GM06990 (cell line): ENCODE measurements at regions not wholly inside any gene's neighbourhood (a gene's known extent, or its start where the extent isn't known, plus 50 kb on each side); places are given as distances from the start of the nearest gene placed in this dataset.

Experiments used
- DNase-seq: peaks from one replicate; pipeline ENCODE4 v3.0.0-alpha.2; 2011; ENCODE audit not compliant: insufficient read length; ENCODE audit errors: extremely low read depth
- H3K27me3 ChIP-seq: replicated peaks from 2 replicates; pipeline ENCODE4 v1.6.0; 2011; ENCODE audit warnings: low read length; ENCODE audit not compliant: control insufficient read depth, insufficient read depth
- H3K36me3 ChIP-seq: 2 replicates; pipeline ENCODE4 v1.5.1; 2011; ENCODE audit warnings: low read length; ENCODE audit not compliant: control insufficient read depth, insufficient read depth
- H3K4me3 ChIP-seq: replicated peaks from 2 replicates; pipeline ENCODE4 v1.5.1; 2011; ENCODE audit warnings: low read depth, mild to moderate bottlenecking, control low read depth, low read length
- CTCF ChIP-seq: IDR thresholded peaks from 2 replicates; pipeline ENCODE4 v1.5.1; 2011; ENCODE audit warnings: low read length, control low read depth, mild to moderate bottlenecking, inconsistent platforms; ENCODE audit not compliant: insufficient read depth, poor library complexity, severe bottlenecking

GRCh38 chr16:77541165-77541564 lies 106.3 kb upstream of the ADAMTS18 start:
- Histone ChIP-seq H3K4me3 (no peak overlapping the region), H3K36me3 (no peaks in the 10 kb centered on the region), H3K27me3 (no peaks in the 10 kb centered on the region)
- DNase-seq: no peak
- no peak for TF ChIP-seq CTCF

GRCh38 chr16:77548151-77548550 lies 113.3 kb upstream of the ADAMTS18 start:
- no peak overlapping the region for H3K4me3 ChIP-seq
- TF ChIP-seq CTCF: no peak
- DNase-seq: no peak
- no peaks in the 10 kb centered on the region for H3K27me3 ChIP-seq
- no peaks in the 10 kb centered on the region for H3K36me3 ChIP-seq

GRCh38 chr16:77548766-77549165 lies 113.9 kb upstream of the ADAMTS18 start:
- Histone ChIP-seq H3K36me3 (no peaks in the 10 kb centered on the region), H3K27me3 (no peaks in the 10 kb centered on the region), H3K4me3 (no peak overlapping the region)
- no peak for TF ChIP-seq CTCF
- no peak for DNase-seq

DNA sequence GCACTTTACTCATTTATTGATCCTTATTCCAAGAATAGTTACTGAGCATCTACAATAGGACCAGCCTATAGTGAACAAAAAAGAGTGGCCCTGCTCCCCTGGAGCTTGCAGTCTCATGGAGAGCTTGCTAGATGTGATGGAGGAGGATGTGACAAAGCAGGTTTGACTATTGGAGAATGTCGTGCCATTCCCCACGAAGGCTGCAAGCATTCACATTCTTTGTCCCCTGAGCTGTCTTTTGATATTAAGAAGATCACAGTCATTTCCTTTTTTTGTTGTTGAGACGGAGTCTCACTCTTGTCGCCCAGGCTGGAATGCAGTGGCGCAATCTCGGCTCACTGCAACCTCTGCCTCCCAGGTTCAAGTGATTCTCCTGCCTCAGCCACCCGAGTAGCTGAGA lies 115.0 kb upstream of the ADAMTS18 start:
- Histone ChIP-seq H3K4me3 (no peak overlapping the region), H3K27me3 (no peaks in the 10 kb centered on the region), H3K36me3 (no peaks in the 10 kb centered on the region)
- DNase-seq: no peak
- TF ChIP-seq CTCF: no peak

DNA sequence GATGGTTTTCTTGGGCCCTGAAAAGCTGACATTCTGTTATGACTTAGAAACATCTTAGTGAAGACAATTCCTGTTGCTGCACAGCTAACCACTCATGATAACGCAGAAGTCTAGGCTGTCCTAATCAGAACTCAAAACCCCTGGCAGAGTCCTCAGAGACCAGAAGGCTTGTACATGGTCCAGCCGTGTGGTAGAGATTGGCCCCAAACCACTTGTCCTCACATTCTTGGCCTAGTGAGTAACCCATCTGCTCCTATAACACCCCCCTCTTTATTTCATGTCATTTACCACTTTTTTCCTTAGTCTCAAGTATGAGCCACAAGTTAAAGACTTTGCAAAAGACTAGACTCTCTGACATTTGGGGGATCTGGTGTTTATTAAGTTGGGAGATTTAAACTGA lies 116.5 kb upstream of the ADAMTS18 start:
- no peak for TF ChIP-seq CTCF
- DNase-seq: no peak
- Histone ChIP-seq H3K36me3 (no peaks in the 10 kb centered on the region), H3K27me3 (no peaks in the 10 kb centered on the region), H3K4me3 (no peak overlapping the region)

DNA sequence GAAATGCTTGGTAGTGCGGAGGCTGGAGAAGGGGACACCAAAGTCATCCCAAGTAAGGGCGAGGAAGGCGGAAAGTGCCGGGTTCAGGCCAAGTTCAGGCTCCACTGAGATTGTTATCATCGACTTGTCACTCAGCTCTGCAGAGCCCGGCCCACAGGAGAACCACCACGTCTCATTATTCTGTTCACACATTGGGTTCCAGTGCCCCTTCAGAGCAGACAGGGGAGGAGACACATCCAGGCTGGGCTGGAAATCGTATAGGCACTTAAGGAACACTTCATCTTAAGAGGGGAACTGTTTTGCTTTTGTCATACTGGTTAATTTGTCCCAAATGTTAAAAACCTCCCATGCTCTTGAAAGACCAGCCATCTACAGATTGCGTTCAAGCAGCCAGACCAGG lies 118.3 kb upstream of the ADAMTS18 start:
- Histone ChIP-seq H3K27me3 (no peaks in the 10 kb centered on the region), H3K36me3 (no peaks in the 10 kb centered on the region), H3K4me3 (no peak overlapping the region)
- no peak for TF ChIP-seq CTCF
- DNase-seq: no peak
